ENCODE measurements at regions not wholly inside any gene's neighbourhood (a gene's known extent, or its start where the extent isn't known, plus 50 kb on each side); places are given as distances from the start of the nearest gene placed in this dataset.

DNA sequence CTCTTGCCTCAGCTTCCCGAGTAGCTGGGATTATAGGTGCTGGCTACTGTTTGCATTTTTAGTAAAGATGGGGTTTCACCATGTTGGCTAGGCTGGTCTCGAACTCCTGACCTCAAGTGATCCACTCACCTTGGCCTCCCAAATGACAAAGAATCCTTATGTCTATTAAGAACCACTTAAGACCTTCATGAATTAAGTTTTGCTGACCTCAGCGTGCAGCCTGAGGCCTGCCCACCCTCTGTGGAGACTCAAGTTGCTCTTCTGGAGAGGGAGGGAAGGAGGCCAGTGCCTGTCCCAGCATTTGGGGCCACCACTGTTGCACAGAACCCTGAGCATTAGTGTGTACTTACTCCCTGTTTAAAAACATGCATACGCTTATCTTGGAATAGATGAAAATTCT lies 313.3 kb downstream of the FGF9 start:
- TF ChIP-seq, protein P1, sequence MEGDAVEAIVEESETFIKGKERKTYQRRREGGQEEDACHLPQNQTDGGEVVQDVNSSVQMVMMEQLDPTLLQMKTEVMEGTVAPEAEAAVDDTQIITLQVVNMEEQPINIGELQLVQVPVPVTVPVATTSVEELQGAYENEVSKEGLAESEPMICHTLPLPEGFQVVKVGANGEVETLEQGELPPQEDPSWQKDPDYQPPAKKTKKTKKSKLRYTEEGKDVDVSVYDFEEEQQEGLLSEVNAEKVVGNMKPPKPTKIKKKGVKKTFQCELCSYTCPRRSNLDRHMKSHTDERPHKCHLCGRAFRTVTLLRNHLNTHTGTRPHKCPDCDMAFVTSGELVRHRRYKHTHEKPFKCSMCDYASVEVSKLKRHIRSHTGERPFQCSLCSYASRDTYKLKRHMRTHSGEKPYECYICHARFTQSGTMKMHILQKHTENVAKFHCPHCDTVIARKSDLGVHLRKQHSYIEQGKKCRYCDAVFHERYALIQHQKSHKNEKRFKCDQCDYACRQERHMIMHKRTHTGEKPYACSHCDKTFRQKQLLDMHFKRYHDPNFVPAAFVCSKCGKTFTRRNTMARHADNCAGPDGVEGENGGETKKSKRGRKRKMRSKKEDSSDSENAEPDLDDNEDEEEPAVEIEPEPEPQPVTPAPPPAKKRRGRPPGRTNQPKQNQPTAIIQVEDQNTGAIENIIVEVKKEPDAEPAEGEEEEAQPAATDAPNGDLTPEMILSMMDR (IDR thresholded peaks at IDR 0.05), result no peak
- no peak for TF ChIP-seq POLR2AphosphoS5 (IDR thresholded peaks at IDR 0.05)
- TF ChIP-seq EP300 (IDR thresholded peaks at IDR 0.05), result no peak
- TF ChIP-seq POLR2A (IDR thresholded peaks at IDR 0.05), result no peak

Data from gastroesophageal sphincter (tissue), 3 donors.